Colonic mucosa (tissue), 4 donors: ENCODE measurements at regions not wholly inside any gene's neighbourhood (a gene's known extent, or its start where the extent isn't known, plus 50 kb on each side); places are given as distances from the start of the nearest gene placed in this dataset.

Experiments
- DNase-seq: peaks from one replicate; pipeline ENCODE4 v3.0.0-alpha.2; 2020
- H3K27ac ChIP-seq: fragments of 200-600 bp; one replicate; pipeline ENCODE4 v1.8.0; 2021
- H3K27me3 ChIP-seq: fragments of 200-600 bp; one replicate; pipeline ENCODE4 v1.8.0; 2021
- H3K36me3 ChIP-seq: fragments of 200-600 bp; one replicate; pipeline ENCODE4 v1.8.0; 2021
- H3K4me1 ChIP-seq: fragments of 200-600 bp; one replicate; pipeline ENCODE4 v1.8.0; 2021; ENCODE audit warnings: mild to moderate bottlenecking
- H3K4me3 ChIP-seq: fragments of 200-600 bp; one replicate; pipeline ENCODE4 v1.8.0; 2021
- H3K9ac ChIP-seq, 2 donors: one replicate each; pipeline ENCODE4 v1.7.0; 2013; ENCODE audit warnings: control low read depth in 2 of 2, low read depth in 2 of 2, low read length in 2 of 2
- H3K9me3 ChIP-seq: fragments of 200-600 bp; one replicate; pipeline ENCODE4 v1.8.0; 2021
- CTCF ChIP-seq: fragments of 200-600 bp; IDR thresholded peaks from one replicate; pipeline ENCODE4 v1.8.0; 2022; ENCODE audit warnings: antibody characterized with exemption, mild to moderate bottlenecking
- intact Hi-C: fragments of 100-400 bp; cut with DNase I; formaldehyde crosslinking; loops from one replicate; pipeline ENCODE4 v1.14.1; 2022
- donor health status: healthy.
- donor health status: DM: no; HTN: no; CAD: no.
- donor health status: DM: no; HTN: no; CAD: no.

GRCh38 chr14:58783792-58784511 lies 146.2 kb downstream of the DACT1 start:
- no peak for TF ChIP-seq CTCF

GRCh38 chr14:58784931-58785330 lies 147.2 kb downstream of the DACT1 start:
- Histone ChIP-seq H3K9ac (no peak overlapping the region), H3K27me3 (no peaks in the 10 kb centered on the region), H3K4me3 (no peak overlapping the region), H3K4me1 (no peaks in the 10 kb centered on the region), H3K36me3 (no peaks in the 10 kb centered on the region), H3K9me3 (no peaks in the 10 kb centered on the region), H3K27ac (no peak overlapping the region)
- no peak for DNase-seq
- intact Hi-C loops, result no loop called here
- TF ChIP-seq CTCF, result no peak

More at GRCh38 chr14:58783792-58784511, 146.2 kb downstream of the DACT1 start:
- Histone ChIP-seq H3K9ac (no peak overlapping the region), H3K27me3 (no peaks in the 10 kb centered on the region), H3K27ac (no peak overlapping the region), H3K4me3 (no peak overlapping the region), H3K36me3 (no peaks in the 10 kb centered on the region), H3K9me3 (no peaks in the 10 kb centered on the region), H3K4me1 (no peaks in the 10 kb centered on the region)
- no peak for DNase-seq
- intact Hi-C loops, result no loop called here

- Histone ChIP-seq H3K4me3 (no peak overlapping the region), H3K36me3 (no peaks in the 10 kb centered on the region), H3K9me3 (no peaks in the 10 kb centered on the region), H3K27me3 (no peaks in the 10 kb centered on the region), H3K4me1 (no peaks in the 10 kb centered on the region), H3K27ac (no peak overlapping the region), H3K9ac (no peak overlapping the region)
- DNase-seq, result no peak
- no peak for TF ChIP-seq CTCF
- intact Hi-C loops, result no loop called here
Observed at GRCh38 chr14:58785701-58786100, 147.9 kb downstream of the DACT1 start.

- no peak for TF ChIP-seq CTCF
- no peak for DNase-seq
- Histone ChIP-seq H3K27me3 (no peaks in the 10 kb centered on the region), H3K9ac (no peak overlapping the region), H3K4me3 (no peak overlapping the region), H3K4me1 (no peaks in the 10 kb centered on the region), H3K27ac (no peak overlapping the region), H3K36me3 (no peaks in the 10 kb centered on the region), H3K9me3 (no peaks in the 10 kb centered on the region)
- intact Hi-C loops, result no loop called here
Observed at GRCh38 chr14:58787592-58787991, 149.8 kb downstream of the DACT1 start.

GRCh38 chr14:58788655-58789503 lies 151.1 kb downstream of the DACT1 start:
- Histone ChIP-seq H3K9me3 (no peaks in the 10 kb centered on the region), H3K27ac (no peak overlapping the region), H3K27me3 (no peaks in the 10 kb centered on the region), H3K4me3 (no peak overlapping the region), H3K9ac (no peak overlapping the region), H3K4me1 (no peaks in the 10 kb centered on the region), H3K36me3 (no peaks in the 10 kb centered on the region)
- TF ChIP-seq CTCF, result no peak
- intact Hi-C loops, result no loop called here
- DNase-seq, result no peak
